ENCODE measurements at regions not wholly inside any gene's neighbourhood (a gene's known extent, or its start where the extent isn't known, plus 50 kb on each side); places are given as distances from the start of the nearest gene placed in this dataset.
A peak's percentile ranks its signal among the peaks of the same experiment; 100 is the strongest.

DNA sequence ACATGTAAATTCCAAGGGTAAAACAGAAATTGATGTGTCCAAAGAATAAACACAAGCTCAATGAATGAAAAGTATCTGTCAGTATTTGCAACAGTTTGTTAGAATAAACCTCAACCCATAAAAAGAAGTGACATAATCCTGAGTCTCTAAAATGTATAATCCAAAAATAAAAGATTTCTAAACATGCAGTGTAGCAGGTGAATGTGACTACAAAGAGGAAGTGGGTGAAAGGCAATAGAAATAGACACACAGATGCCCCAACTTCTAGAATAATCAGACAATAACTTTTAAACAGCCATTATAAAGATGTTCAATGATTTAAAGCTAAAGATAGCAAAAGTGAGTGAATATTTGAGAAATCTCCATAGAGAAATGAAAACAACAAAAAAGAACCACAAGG, 1009.2 kb upstream of the GJE1 start:
- H3K4me1 ChIP-seq: no peaks in the 10 kb centered on the region
- no peak overlapping the region for H3K4me3 ChIP-seq
- no peak overlapping the region for H3K27ac ChIP-seq
- H3K9me3 ChIP-seq (replicated peaks): no peaks in the 10 kb centered on the region
- H3K27me3 ChIP-seq: no peaks in the 10 kb centered on the region
- H3K36me3 ChIP-seq: no peaks in the 10 kb centered on the region
- no peak for DNase-seq

DNA sequence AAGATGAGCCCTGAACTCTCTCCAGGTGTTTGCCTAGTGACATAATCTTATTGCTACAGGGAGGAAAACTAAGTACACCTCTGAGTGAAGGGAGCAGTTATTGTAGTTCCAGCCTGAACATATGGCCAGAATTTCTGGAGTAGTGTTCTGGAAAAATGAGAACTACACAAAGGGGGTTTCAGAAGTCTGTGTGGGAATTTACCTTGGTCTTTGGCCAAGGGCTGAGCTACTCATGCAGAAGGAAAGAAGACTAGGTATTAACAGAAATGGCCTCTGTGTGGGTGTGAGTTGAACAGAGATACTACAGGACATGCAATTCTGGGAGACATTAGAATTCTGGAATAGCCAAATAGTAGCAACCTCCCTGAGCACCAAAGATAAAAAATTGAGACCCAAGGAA, 1009.7 kb upstream of the GJE1 start:
- no peak overlapping the region for H3K4me3 ChIP-seq
- H3K9me3 ChIP-seq (replicated peaks): no peaks in the 10 kb centered on the region
- no peaks in the 10 kb centered on the region for H3K4me1 ChIP-seq
- no peak overlapping the region for H3K27ac ChIP-seq
- H3K27me3 ChIP-seq: no peaks in the 10 kb centered on the region
- DNase-seq: no peak
- H3K36me3 ChIP-seq: no peaks in the 10 kb centered on the region

DNA sequence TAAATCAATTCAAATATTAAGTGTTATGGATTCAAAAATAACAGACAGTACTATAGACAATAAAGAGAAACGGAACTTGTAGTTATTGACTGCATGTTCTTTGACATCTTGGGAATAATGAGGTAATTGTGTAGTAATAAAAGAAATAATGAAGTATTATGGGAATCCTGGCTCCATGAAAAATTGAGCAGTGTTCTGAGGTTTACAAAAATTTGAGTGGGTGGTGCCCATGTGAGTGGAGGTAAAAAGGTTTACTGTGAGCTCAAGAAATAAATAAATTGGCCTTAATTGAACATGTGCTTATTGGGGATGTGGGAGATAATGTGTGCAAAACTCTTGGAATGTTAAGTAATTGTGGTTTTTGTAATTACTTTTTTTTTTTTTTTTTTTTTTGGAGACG, 1013.7 kb upstream of the GJE1 start:
- H3K36me3 ChIP-seq: no peaks in the 10 kb centered on the region
- H3K9me3 ChIP-seq (replicated peaks): no peaks in the 10 kb centered on the region
- H3K27me3 ChIP-seq: no peaks in the 10 kb centered on the region
- no peak overlapping the region for H3K27ac ChIP-seq
- no peak overlapping the region for H3K4me3 ChIP-seq
- DNase-seq: no peak
- no peaks in the 10 kb centered on the region for H3K4me1 ChIP-seq

DNA sequence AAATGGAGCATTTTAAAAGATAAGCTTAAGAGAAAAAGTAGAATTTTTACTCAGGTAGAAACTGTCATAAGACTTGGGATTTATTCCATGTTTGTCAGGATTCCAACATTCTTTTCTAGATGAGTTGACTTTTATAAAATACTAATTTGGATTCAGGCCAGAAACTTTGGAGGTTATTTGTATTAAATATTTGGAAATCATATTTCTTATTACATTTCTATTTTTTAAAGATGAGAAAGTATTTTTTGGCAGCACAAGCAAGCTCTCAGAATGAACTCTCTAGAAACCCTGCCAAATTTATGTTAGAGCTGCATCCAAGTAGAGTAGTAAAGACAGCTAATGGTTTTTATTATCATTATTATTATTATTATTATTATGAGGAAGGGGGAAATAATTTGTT, 1014.9 kb upstream of the GJE1 start:
- no peak overlapping the region for H3K4me3 ChIP-seq
- no peak for DNase-seq
- H3K9me3 ChIP-seq (replicated peaks): no peaks in the 10 kb centered on the region
- H3K36me3 ChIP-seq: no peaks in the 10 kb centered on the region
- H3K4me1 ChIP-seq: no peaks in the 10 kb centered on the region
- no peak overlapping the region for H3K27ac ChIP-seq
- H3K27me3 ChIP-seq: no peaks in the 10 kb centered on the region

DNA sequence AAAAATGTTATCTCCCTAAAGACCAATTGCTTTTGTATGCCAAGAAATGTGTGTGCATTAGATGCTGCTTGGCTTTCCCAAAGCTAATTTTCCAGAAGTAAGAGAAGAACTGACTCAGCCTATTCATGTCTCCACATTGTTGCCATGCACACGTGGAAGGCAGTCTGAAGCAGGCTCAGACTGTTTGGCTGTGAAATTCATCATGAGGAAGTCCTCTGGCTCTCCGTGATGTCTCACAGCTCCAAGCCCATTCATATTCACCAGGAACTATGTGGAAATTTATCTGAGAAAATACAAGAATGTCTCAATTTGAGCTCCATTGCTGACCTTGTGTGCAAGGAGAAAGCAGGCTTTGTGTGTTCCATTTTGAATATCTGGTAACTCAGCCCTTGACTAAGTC, 1022.2 kb upstream of the GJE1 start:
- DNase-seq: no peak
- no peak overlapping the region for H3K4me3 ChIP-seq

DNA sequence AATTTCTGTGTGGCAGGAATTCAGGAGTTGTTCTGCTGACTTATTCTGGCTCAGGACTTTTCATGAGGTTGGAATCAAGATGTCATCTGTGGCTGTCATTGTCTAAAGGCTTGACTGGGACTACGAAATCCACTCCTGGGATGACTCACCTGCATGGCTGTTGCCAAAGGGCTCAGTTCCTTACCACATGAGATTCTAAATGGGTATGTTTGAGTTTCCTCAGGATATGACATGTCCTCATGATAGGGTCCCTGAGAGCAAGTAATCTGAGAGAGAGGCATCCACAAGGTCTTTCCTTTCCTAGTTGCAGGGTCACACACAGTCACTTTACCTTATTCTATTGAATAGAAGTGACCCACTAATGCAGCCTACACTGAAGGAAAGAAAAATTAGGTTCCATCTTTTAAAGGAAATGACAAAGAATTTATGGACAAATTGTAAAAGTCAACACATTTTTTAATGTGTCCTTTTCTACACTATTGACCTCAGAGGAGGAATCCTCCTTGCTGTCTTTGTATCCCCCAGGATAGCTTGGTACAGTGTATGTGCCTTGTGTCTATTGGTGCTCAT, 1025.0 kb upstream of the GJE1 start:
- H3K9me3 ChIP-seq (replicated peaks): 0 out of 2 replicates have a peak, but pooled peaks cover 5% of the 10 kb centered on the region
- no peaks in the 10 kb centered on the region for H3K36me3 ChIP-seq
- no peaks in the 10 kb centered on the region for H3K27me3 ChIP-seq
- no peak overlapping the region for H3K27ac ChIP-seq
- no peak overlapping the region for H3K4me3 ChIP-seq
- peaks cover 29% of the 10 kb centered on the region for H3K4me1 ChIP-seq
- DNase-seq: peak; percentile 27 to 52

More for the DNA sequence above, 1022.2 kb upstream of the GJE1 start:
- Histone ChIP-seq H3K36me3 (no peaks in the 10 kb centered on the region), H3K9me3 (replicated peaks) (no peaks in the 10 kb centered on the region), H3K4me1 (peaks cover 25% of the 10 kb centered on the region), H3K27ac (no peak overlapping the region), H3K27me3 (no peaks in the 10 kb centered on the region)

DNA sequence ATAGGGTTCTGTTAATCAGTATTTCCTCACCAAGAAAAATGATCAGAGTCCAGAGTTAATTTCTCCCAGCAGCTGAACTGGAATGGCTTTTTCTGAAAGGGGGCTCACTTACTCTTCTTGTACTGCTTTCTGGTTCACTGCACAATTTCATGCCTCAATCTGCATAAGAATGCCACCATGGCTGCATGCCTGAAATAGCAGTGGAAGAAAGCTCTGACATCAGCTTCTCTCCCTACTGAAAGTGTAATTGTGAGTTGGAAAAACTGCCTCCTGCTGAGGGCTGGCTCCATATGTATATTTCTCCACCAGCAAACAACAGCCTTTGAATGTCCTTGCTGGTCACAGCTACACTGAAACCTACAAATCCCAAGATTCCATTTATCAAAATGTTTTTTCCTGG, 1027.2 kb upstream of the GJE1 start:
- no peaks in the 10 kb centered on the region for H3K36me3 ChIP-seq
- H3K27me3 ChIP-seq: no peaks in the 10 kb centered on the region
- no peak overlapping the region; the same call in 1 of the 2 replicates for H3K4me3 ChIP-seq
- peak overlapping the region; percentile 90 for H3K27ac ChIP-seq
- peak; percentile 83 to 93 for DNase-seq
- H3K9me3 ChIP-seq (replicated peaks): 0 out of 2 replicates have a peak, but pooled peaks cover 5% of the 10 kb centered on the region
- peaks cover 29% of the 10 kb centered on the region for H3K4me1 ChIP-seq

DNA sequence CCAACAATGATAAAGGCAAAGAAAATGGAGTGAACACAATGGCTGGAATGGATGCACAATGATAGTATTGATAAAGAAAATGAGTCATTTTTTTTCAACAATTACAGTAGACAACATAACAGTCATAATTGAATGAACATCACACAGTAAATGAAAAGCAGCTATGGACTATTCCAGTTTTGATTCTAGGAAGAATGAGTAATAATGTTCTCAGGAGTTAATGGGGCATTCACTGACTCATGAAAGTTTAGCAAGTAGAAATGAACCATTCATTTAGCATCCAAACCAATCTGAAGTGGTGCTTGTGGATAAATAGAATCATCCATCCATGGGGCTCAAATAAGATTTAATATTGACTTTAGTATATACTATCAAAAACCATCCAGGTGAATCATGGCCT, 1029.5 kb upstream of the GJE1 start:
- Histone ChIP-seq H3K4me1 (peaks cover 28% of the 10 kb centered on the region), H3K9me3 (replicated peaks) (0 out of 2 replicates have a peak, but pooled peaks cover 5% of the 10 kb centered on the region), H3K27me3 (no peaks in the 10 kb centered on the region), H3K4me3 (no peak overlapping the region), H3K27ac (no peak overlapping the region), H3K36me3 (no peaks in the 10 kb centered on the region)
- DNase-seq: no peak

DNA sequence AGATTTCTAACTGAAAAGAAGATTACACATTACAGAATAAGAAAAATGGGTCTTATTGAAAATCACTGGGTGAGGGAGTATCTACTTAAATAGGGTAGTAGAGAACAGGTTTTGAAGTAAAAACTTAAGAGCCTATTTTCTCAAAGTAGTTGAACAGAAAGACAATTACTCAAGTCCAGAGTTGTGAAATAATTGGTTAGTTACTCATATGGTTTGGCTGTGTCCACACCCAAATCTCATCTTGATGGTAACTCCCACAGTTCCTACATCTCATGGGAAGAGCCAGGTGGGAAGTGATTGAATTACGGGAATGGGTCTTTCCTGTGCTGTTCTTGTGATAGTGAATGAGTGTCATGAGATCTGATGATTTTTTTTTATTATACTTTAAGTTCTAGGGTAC, 1035.3 kb upstream of the GJE1 start:
- no peak for DNase-seq
- Histone ChIP-seq H3K4me3 (no peak overlapping the region), H3K4me1 (no peaks in the 10 kb centered on the region), H3K27me3 (no peaks in the 10 kb centered on the region), H3K36me3 (no peaks in the 10 kb centered on the region), H3K27ac (no peak overlapping the region), H3K9me3 (replicated peaks) (no peaks in the 10 kb centered on the region)

DNA sequence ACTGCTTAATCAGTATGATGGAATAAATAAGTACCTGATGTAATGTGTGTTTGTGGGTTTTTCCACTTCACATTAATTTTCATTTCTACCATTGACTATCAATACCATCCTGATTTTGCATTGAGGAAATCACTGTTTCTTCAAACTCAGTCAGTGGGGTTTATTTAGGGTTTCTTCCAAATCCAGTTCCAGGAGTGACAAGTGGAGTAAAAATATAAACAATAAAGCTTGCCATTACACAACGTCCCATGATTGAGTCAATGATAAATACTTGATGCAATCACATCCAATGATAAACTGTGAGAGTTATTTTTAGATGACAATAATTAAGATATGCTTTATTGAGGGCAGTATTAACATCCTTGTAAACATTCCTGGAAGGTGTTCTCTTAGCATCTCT, 1037.4 kb upstream of the GJE1 start:
- Histone ChIP-seq H3K27me3 (no peaks in the 10 kb centered on the region), H3K4me3 (no peak overlapping the region), H3K27ac (no peak overlapping the region), H3K4me1 (no peaks in the 10 kb centered on the region), H3K9me3 (replicated peaks) (no peaks in the 10 kb centered on the region), H3K36me3 (no peaks in the 10 kb centered on the region)
- DNase-seq: no peak

DNA sequence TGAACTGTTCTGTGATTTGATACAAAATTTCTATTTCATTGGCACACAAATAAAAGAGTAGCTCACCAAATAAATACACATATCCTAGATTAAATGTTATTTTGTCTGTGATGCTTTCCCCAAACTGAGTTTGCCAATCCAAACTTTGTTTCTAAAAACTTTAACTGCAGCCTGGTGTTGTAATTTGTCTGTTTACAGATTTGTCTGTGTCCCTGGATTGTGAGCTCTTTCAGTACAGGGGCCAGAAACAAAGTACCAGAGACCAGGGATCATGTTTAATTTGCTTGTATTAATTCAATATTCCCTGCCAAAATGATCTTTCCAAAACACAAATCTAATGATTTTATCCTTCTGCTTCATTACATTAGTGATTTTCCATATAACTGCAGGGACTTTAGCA, 1044.6 kb upstream of the GJE1 start:
- no peaks in the 10 kb centered on the region for H3K27me3 ChIP-seq
- no peak overlapping the region for H3K27ac ChIP-seq
- H3K4me1 ChIP-seq: peaks cover 2% of the 10 kb centered on the region; the same call in 1 of the 2 replicates
- H3K9me3 ChIP-seq (replicated peaks): no peaks in the 10 kb centered on the region
- no peak overlapping the region for H3K4me3 ChIP-seq
- no peaks in the 10 kb centered on the region for H3K36me3 ChIP-seq
- DNase-seq: no peak

DNA sequence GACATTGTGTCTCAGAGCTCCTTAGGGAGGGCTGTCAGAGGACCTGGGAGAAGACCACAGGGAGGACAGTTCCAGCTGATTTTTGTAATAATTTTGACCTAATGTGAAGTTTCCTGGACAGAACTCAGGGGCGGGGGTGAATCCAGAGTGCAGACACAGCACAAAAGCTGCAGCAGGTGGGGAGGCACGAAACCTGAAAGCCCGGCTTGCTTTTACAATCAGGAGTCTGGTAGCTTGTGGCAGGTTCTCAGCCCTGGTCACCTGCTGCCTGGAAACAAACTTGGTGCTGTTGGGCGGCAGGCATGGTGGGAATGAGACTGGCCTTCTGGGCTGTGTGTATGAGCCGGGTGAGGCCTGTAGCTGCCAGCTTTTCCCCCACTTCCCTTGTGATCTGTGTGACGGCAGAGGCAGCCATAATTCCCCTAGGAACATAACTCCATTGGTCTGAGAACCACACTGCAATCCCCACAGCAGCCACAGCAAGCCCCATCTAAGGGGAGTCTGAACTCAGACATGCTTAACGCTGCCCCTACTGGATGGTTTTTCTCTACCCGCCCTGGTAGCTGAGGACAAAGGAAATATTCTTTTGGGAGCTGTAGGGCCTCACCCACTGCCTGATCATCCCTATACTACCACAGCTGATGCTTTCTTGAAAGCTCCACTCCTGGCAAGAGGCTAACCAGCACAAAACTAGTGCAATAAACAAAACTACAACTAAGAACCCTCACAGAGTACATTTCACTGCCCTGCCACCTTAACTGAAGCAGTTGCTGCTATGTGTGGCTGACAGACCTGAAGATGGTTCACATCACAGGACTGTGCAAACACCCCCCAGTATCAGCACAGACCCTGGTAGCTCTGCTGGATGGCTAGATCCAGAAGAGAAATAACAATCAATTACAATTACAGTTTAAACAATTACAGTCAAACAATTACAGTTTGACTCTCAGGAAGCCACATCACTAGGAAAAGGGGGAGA, 1055.1 kb upstream of the GJE1 start:
- Histone ChIP-seq H3K4me3 (no peak overlapping the region), H3K4me1 (peaks cover 5% of the 10 kb centered on the region), H3K36me3 (no peaks in the 10 kb centered on the region), H3K9me3 (replicated peaks) (0 out of 2 replicates have a peak, but pooled peaks cover 3% of the 10 kb centered on the region), H3K27ac (no peak overlapping the region), H3K27me3 (no peaks in the 10 kb centered on the region)
- DNase-seq: peak; percentile 51 to 73

DNA sequence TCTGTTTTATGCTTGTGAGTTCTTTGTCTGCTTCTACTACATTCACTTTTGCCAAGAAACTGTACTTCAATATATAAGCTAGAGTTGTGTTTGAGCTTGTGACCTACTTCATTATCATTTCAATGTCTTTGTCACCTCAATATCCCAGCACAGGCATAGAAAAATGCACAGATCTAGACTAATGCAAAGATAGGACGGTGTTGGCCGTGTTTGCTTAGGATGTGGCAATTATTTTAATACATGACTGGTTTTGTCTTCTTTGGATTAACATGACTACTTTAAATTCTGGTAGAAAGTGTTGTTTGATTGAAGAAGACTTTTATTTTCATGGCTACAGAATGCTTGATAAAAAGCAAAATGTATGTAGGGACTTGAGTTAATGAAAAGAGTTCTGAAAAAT, 1075.0 kb upstream of the GJE1 start:
- H3K27ac ChIP-seq: no peak overlapping the region
- H3K27me3 ChIP-seq: no peaks in the 10 kb centered on the region
- H3K9me3 ChIP-seq (replicated peaks): no peaks in the 10 kb centered on the region
- no peak overlapping the region for H3K4me3 ChIP-seq
- no peak for DNase-seq
- H3K36me3 ChIP-seq: no peaks in the 10 kb centered on the region
- no peaks in the 10 kb centered on the region for H3K4me1 ChIP-seq

DNA sequence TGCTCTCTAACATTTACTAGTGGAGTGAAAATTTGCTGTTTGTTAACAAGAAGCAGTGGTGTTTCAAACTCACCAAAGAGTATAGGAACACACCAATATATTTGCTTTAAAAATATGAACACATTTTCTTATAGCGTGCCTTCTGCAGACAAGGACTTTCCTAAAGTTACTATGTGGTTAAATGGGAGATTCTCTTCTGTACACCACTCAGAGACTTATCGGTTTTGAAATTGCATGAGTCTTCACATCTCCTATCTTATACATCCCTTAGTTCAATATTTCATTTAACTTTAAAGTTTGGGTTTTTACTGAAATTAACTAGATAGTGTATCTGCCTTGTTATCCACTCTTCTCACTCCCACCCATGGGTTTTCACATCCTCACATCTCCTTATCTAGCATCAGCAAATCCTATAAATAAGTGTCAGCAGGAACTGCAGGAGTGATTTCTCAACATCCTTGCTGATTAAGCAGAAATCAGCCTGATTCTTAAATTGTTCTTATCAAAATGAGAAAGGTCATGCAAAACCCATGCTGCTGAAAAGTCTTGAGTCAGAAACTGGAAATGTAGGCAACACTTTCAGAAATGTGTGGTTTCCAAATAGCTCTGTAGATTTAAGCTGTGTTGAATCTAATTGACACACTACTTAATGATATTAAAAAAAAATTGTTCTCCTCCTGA, 1075.6 kb upstream of the GJE1 start:
- no peak overlapping the region for H3K27ac ChIP-seq
- H3K9me3 ChIP-seq (replicated peaks): no peaks in the 10 kb centered on the region
- no peak for DNase-seq
- no peaks in the 10 kb centered on the region for H3K36me3 ChIP-seq
- H3K4me3 ChIP-seq: no peak overlapping the region
- no peaks in the 10 kb centered on the region for H3K27me3 ChIP-seq
- H3K4me1 ChIP-seq: no peaks in the 10 kb centered on the region

DNA sequence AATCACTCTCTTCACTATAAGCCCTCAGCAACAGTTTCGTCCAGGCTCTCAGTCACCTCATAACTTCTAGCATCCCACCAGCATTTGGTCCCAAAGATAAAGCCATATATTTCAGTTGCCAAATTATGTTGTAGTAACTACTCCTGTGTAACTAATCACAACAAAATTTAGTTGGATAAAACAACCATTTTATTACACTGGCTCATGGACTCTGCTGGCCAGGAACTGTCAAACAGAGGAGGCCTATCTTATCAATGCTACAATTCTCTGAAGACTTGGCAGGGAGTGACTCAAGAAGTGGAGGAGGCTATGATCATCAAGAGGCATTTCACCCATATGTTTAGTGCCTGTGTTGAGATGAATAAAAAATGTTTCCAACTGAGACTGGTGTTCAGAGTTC, 1082.3 kb upstream of the GJE1 start:
- H3K4me3 ChIP-seq: no peak overlapping the region
- H3K27me3 ChIP-seq: no peaks in the 10 kb centered on the region
- no peak for DNase-seq
- H3K27ac ChIP-seq: no peak overlapping the region
- no peaks in the 10 kb centered on the region for H3K9me3 ChIP-seq (replicated peaks)
- H3K36me3 ChIP-seq: no peaks in the 10 kb centered on the region
- H3K4me1 ChIP-seq: no peaks in the 10 kb centered on the region

Data from SJCRH30 (cell line).